ENCODE measurements at regions not wholly inside any gene's neighbourhood (a gene's known extent, or its start where the extent isn't known, plus 50 kb on each side); places are given as distances from the start of the nearest gene placed in this dataset.

DNA sequence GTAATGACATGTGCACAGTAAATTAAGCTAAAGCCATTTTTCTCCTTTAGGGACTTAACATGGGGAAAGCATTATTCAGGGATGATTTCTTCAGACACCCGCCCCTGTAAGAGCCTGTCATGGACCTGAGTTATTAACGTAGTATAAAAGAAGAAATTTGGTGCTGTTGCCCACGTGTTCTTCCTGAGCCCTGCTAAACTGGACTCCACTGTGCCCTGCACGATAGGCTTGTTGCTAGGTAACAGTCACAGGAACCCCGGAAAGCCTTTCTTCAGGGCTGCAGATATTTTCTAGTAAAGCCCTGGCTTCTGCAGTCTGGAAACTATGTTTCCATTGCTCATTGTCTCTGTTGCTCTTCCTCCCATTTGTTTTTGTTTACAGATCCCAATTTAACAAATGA lies 157.9 kb downstream of the LRRC30 start:
- H3K4me1 Mint-ChIP-seq, result no peaks in the 10 kb centered on the region
- intact Hi-C loops (cut with DNase I, micrococcal nuclease), result no loop called here
- H3K36me3 Mint-ChIP-seq (ENCODE audit: low read depth), result no peaks in the 10 kb centered on the region
- DNase-seq (no peak), ATAC-seq (no peak)
- no peak overlapping the region for H3K4me3 Mint-ChIP-seq
- H3K9me3 Mint-ChIP-seq (ENCODE audit: low read depth), result no peaks in the 10 kb centered on the region
- POLR2A ChIA-PET, result no interaction called here
- H3K27me3 Mint-ChIP-seq, result peaks cover 4% of the 10 kb centered on the region
- no peak overlapping the region for H3K27ac Mint-ChIP-seq
- CTCF ChIA-PET, result no interaction called here

DNA sequence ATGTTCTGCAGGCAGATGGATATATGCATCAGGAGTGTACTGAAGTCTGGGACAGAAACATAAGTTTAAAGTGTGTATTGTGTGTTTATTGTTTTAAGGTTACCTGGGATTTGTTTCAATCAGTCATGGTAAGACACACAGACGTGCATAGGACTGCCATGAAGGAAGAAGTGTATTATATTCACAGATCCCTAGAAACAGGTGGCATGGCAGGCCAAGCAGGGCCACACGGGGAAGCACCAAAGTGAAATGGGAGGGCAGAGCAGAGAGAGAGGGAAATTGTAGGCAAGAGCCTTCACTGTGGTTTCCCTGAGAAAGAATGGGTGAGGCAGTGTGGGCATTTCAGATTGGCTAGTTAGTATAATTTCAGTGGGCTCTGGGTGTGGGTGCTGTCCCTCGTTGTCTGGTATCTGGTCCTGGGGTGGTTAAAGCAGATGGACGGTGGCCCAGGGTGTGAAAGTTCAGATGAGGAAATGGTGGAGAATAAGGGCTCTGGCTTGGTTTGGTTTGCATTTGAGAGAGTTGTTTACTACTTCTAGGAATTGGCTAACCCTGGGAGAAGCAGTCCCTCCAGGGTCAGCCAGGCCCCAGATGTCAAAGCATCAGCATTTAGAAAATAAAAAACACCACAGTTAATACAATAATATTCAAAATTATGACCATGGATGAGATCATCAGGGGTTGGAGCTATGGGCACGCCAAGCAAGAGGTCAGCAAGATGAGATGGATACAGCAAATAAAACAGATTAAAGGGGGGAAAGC lies 160.0 kb downstream of the LRRC30 start:
- Mint-ChIP-seq H3K36me3 (ENCODE audit: low read depth) (no peaks in the 10 kb centered on the region), H3K9me3 (ENCODE audit: low read depth) (no peaks in the 10 kb centered on the region), H3K27me3 (no peaks in the 10 kb centered on the region), H3K4me1 (no peaks in the 10 kb centered on the region), H3K4me3 (no peak overlapping the region), H3K27ac (no peak overlapping the region)
- POLR2A ChIA-PET, result no interaction called here
- no peak for DNase-seq
- ATAC-seq, result no peak
- intact Hi-C loops (cut with DNase I, micrococcal nuclease), result no loop called here
- CTCF ChIA-PET, result no interaction called here

GRCh38 chr18:7393080-7393479 lies 162.2 kb downstream of the LRRC30 start:
- ATAC-seq, result no peak
- CTCF ChIA-PET, result interaction anchor here (0.6 kb wide), 1 partner anchor 608 kb away, joined by 4 read pairs; no protein-coding TSS in a partner anchor
- Mint-ChIP-seq H3K4me3 (no peak overlapping the region), H3K4me1 (no peaks in the 10 kb centered on the region), H3K27ac (no peak overlapping the region), H3K9me3 (ENCODE audit: low read depth) (peaks cover 1% of the 10 kb centered on the region), H3K27me3 (no peaks in the 10 kb centered on the region), H3K36me3 (ENCODE audit: low read depth) (no peaks in the 10 kb centered on the region)
- DNase-seq, result no peak
- intact Hi-C loops (cut with DNase I, micrococcal nuclease), result no loop called here
- POLR2A ChIA-PET, result no interaction called here

- H3K36me3 Mint-ChIP-seq (ENCODE audit: low read depth), result no peaks in the 10 kb centered on the region
- no peak overlapping the region for H3K4me3 Mint-ChIP-seq
- DNase-seq, result no peak
- POLR2A ChIA-PET, result no interaction called here
- no peak for ATAC-seq
- CTCF ChIA-PET, result interaction anchor here (0.6 to 0.7 kb wide), 2 partner anchors 47 to 607 kb away, joined by 3 to 4 read pairs; no protein-coding TSS in a partner anchor
- intact Hi-C loops (cut with DNase I, micrococcal nuclease), result no loop called here
- H3K4me1 Mint-ChIP-seq, result no peaks in the 10 kb centered on the region
- H3K27me3 Mint-ChIP-seq, result no peaks in the 10 kb centered on the region
- peaks cover 1% of the 10 kb centered on the region for H3K9me3 Mint-ChIP-seq (ENCODE audit: low read depth)
- no peak overlapping the region for H3K27ac Mint-ChIP-seq
Observed at GRCh38 chr18:7394050-7394659, 163.3 kb downstream of the LRRC30 start.

DNA sequence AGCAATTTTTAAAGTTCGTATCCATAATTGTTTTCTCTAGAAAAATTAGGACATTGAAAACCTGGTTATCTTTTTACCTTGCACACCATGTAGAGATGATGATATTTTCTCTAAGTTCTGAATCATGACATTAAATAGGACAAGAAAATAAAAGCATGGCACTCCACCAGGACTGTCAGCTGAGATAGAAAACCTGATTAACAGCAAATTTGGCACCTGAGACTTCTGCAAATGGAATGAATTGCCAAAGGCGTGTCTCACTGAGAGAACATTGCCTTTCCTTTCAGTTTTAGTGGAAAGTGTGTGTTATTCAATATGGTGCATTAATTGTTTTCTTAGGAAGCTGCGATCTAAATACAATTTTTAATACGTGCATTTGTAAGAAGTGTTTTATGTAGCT lies 164.7 kb downstream of the LRRC30 start:
- H3K27me3 Mint-ChIP-seq, result no peaks in the 10 kb centered on the region
- intact Hi-C loops (cut with DNase I, micrococcal nuclease), result no loop called here
- peaks cover 1% of the 10 kb centered on the region for H3K9me3 Mint-ChIP-seq (ENCODE audit: low read depth)
- DNase-seq, result no peak
- H3K4me3 Mint-ChIP-seq, result no peak overlapping the region
- no peaks in the 10 kb centered on the region for H3K4me1 Mint-ChIP-seq
- no peaks in the 10 kb centered on the region for H3K36me3 Mint-ChIP-seq (ENCODE audit: low read depth)
- no peak for ATAC-seq
- ChIA-PET POLR2A (no interaction called here), CTCF (interaction anchor here (0.6 kb wide), 1 partner anchor 492 kb away, joined by 4 read pairs; no protein-coding TSS in a partner anchor)
- no peak overlapping the region for H3K27ac Mint-ChIP-seq

DNA sequence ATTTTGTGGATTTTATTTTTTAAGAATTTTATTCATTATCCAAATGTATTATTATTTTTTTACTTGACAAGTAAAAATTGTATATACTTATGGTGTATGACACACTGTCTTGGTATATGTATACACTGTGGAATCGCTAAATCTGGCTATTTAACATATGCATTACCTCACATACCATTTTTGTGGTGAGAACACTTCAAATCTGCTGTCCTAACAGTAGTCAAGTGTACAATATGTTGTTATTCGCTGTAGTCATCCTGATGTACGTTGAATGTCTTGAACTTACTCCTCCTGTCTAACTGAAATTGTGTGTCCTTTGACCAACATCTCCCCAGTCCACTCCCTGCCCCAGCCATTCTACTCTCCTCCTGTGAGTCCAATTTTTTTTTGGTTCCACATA lies 153.2 kb upstream of the PTPRM start:
- H3K27ac Mint-ChIP-seq, result no peak overlapping the region
- no peaks in the 10 kb centered on the region for H3K9me3 Mint-ChIP-seq (ENCODE audit: low read depth)
- H3K4me1 Mint-ChIP-seq, result no peaks in the 10 kb centered on the region
- H3K27me3 Mint-ChIP-seq, result no peaks in the 10 kb centered on the region
- POLR2A ChIA-PET, result no interaction called here
- no peak overlapping the region for H3K4me3 Mint-ChIP-seq
- ATAC-seq (no peak), DNase-seq (no peak)
- intact Hi-C loops (cut with DNase I, micrococcal nuclease), result no loop called here
- CTCF ChIA-PET, result no interaction called here
- no peaks in the 10 kb centered on the region for H3K36me3 Mint-ChIP-seq (ENCODE audit: low read depth)

GRCh38 chr18:7414459-7414858 lies 152.7 kb upstream of the PTPRM start:
- intact Hi-C loops (cut with DNase I, micrococcal nuclease), result no loop called here
- no peak overlapping the region for H3K27ac Mint-ChIP-seq
- no peaks in the 10 kb centered on the region for H3K9me3 Mint-ChIP-seq (ENCODE audit: low read depth)
- H3K36me3 Mint-ChIP-seq (ENCODE audit: low read depth), result no peaks in the 10 kb centered on the region
- CTCF ChIA-PET, result no interaction called here
- DNase-seq, result no peak
- no peaks in the 10 kb centered on the region for H3K27me3 Mint-ChIP-seq
- POLR2A ChIA-PET, result no interaction called here
- no peaks in the 10 kb centered on the region for H3K4me1 Mint-ChIP-seq
- no peak overlapping the region for H3K4me3 Mint-ChIP-seq
- no peak for ATAC-seq

DNA sequence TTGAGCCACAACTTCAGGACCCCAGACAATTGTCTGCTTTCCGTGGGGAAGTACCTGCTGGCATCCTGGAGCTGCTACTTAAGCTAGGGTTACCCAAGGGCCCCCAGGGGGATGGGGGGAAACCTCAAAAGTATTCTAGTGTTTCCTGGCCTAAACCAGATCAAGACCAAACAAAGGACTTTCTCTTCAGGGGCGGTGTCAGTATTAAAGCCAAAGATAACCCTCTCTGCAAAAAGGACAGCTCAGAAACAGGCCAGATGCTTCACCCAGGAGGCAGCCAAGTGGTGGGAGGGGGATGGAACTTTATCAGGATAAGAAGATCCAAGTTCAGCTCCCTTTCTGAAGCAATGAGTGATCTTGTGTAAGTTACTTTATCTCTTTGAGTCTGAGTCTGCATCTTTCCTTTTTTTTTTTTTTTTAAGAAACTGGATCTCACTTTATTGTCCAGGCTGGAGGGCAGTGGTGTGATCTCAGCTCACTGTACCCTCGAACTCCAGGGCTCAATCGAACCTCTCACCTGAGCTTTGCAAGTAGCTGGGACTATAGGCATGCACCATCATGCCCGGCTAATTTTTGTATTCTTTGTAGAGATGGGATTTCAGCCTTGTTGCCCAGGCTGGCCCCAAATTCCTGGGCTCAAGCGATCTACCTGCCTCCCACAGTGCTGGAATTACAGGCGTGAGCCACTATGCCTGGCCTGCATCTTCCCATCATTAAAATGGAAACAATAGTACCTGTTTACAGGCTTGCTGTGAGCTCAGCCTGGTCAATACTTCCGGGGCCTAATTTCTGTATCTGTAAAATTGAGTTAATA lies 151.8 kb upstream of the PTPRM start:
- H3K9me3 Mint-ChIP-seq (ENCODE audit: low read depth), result no peaks in the 10 kb centered on the region
- no peak overlapping the region for H3K4me3 Mint-ChIP-seq
- ChIA-PET CTCF (interaction anchor here (0.7 kb wide), 1 partner anchor 275 kb away, joined by 3 read pairs; no protein-coding TSS in a partner anchor), POLR2A (no interaction called here)
- no peak for DNase-seq
- intact Hi-C loops (cut with DNase I, micrococcal nuclease), result no loop called here
- no peaks in the 10 kb centered on the region for H3K36me3 Mint-ChIP-seq (ENCODE audit: low read depth)
- no peak for ATAC-seq
- no peaks in the 10 kb centered on the region for H3K4me1 Mint-ChIP-seq
- no peaks in the 10 kb centered on the region for H3K27me3 Mint-ChIP-seq
- H3K27ac Mint-ChIP-seq, result no peak overlapping the region

- H3K27ac Mint-ChIP-seq, result no peak overlapping the region
- no peaks in the 10 kb centered on the region for H3K4me1 Mint-ChIP-seq
- DNase-seq (no peak), ATAC-seq (no peak)
- intact Hi-C loops (cut with DNase I, micrococcal nuclease), result no loop called here
- H3K27me3 Mint-ChIP-seq, result no peaks in the 10 kb centered on the region
- H3K9me3 Mint-ChIP-seq (ENCODE audit: low read depth), result no peaks in the 10 kb centered on the region
- no peak overlapping the region for H3K4me3 Mint-ChIP-seq
- ChIA-PET CTCF (no interaction called here), POLR2A (no interaction called here)
- no peaks in the 10 kb centered on the region for H3K36me3 Mint-ChIP-seq (ENCODE audit: low read depth)
Observed at GRCh38 chr18:7417727-7418126, 149.4 kb upstream of the PTPRM start.

DNA sequence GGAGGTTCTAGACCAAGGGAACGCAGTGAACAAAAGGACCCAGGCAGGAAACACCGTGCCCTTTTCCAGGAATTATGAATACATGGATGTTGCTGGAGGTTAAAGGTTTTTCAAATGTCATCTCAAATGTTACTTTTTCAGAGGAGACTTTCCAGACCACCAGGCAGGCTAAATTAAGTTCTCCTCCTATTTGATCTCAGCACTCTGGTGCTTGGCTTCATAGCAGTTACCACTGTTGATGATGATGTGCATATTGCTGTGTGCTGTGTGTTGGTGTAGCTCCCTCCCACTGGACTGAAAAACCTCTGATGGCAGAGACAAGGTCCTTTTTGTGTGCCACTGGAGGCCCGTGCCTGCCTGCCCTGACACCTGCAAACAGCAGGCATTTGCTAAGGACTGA lies 137.3 kb upstream of the PTPRM start:
- intact Hi-C loops (cut with DNase I, micrococcal nuclease), result no loop called here
- POLR2A ChIA-PET, result no interaction called here
- no peak overlapping the region for H3K27ac Mint-ChIP-seq
- no peaks in the 10 kb centered on the region for H3K36me3 Mint-ChIP-seq (ENCODE audit: low read depth)
- no peaks in the 10 kb centered on the region for H3K27me3 Mint-ChIP-seq
- H3K4me1 Mint-ChIP-seq, result no peaks in the 10 kb centered on the region
- no peak for DNase-seq
- ATAC-seq, result no peak
- H3K9me3 Mint-ChIP-seq (ENCODE audit: low read depth), result no peaks in the 10 kb centered on the region
- CTCF ChIA-PET, result no interaction called here
- H3K4me3 Mint-ChIP-seq, result no peak overlapping the region

- no peak overlapping the region for H3K27ac Mint-ChIP-seq
- intact Hi-C loops (cut with DNase I, micrococcal nuclease), result no loop called here
- no peaks in the 10 kb centered on the region for H3K36me3 Mint-ChIP-seq (ENCODE audit: low read depth)
- no peaks in the 10 kb centered on the region for H3K9me3 Mint-ChIP-seq (ENCODE audit: low read depth)
- H3K4me3 Mint-ChIP-seq, result no peak overlapping the region
- DNase-seq (no peak), ATAC-seq (no peak)
- H3K4me1 Mint-ChIP-seq, result no peaks in the 10 kb centered on the region
- ChIA-PET POLR2A (no interaction called here), CTCF (interaction anchor here (1.3 kb wide), 1 partner anchor 14 kb away, joined by 3 read pairs; no protein-coding TSS in a partner anchor)
- H3K27me3 Mint-ChIP-seq, result peaks cover 1% of the 10 kb centered on the region
Observed at GRCh38 chr18:7436166-7436565, 130.9 kb upstream of the PTPRM start.

- POLR2A ChIA-PET, result no interaction called here
- Mint-ChIP-seq H3K4me1 (no peaks in the 10 kb centered on the region), H3K4me3 (no peak overlapping the region), H3K27me3 (peaks cover 1% of the 10 kb centered on the region), H3K9me3 (ENCODE audit: low read depth) (no peaks in the 10 kb centered on the region), H3K27ac (no peak overlapping the region), H3K36me3 (ENCODE audit: low read depth) (no peaks in the 10 kb centered on the region)
- CTCF ChIA-PET, result no interaction called here
- ATAC-seq (no peak), DNase-seq (no peak)
- intact Hi-C loops (cut with DNase I, micrococcal nuclease), result no loop called here
Observed at GRCh38 chr18:7437870-7438269, 129.2 kb upstream of the PTPRM start.

Data from activated CD4-positive, alpha-beta T cell treated with anti-CD3 and anti-CD28 coated beads for 36 hours (primary cell).